Activated CD8-positive, alpha-beta memory T cell treated with anti-CD3 and anti-CD28 coated beads, Interleukin-2, amount 10 ng/mL, durations not matched to agents 7 days and 5 days (primary cell): ENCODE measurements at regions not wholly inside any gene's neighbourhood (a gene's known extent, or its start where the extent isn't known, plus 50 kb on each side); places are given as distances from the start of the nearest gene placed in this dataset.
"Not testable (repeated sequence)": the region's sequence is repeated elsewhere in the genome, so short reads cannot be mapped to it uniquely, and the experiment has no call there.

Experiments used
- ATAC-seq: fragments of 150-1000 bp; cut with Tn5 transposase; one replicate; pipeline ENCODE4 v1.10.0; 2021; ENCODE audit warnings: moderate library complexity
- CTCF ChIA-PET: fragments of 350-600 bp; sonication (Branson Sonifier 250); formaldehyde crosslinking; loops from one replicate; lab custom pipeline; 2021; ENCODE audit warnings: antibody characterized with exemption; lab: Charles Lee
- DNase-seq: peaks from one replicate; pipeline ENCODE4 v3.0.0-alpha.2; 2020
- H3K27ac Mint-ChIP-seq: one replicate; pipeline ENCODE4 v1.8.0; 2021; ENCODE audit warnings: mild to moderate bottlenecking, mixed read lengths
- H3K27me3 Mint-ChIP-seq: one replicate; pipeline ENCODE4 v1.8.0; 2021; ENCODE audit warnings: mixed read lengths
- H3K36me3 Mint-ChIP-seq: one replicate; pipeline ENCODE4 v1.8.0; 2021; ENCODE audit warnings: mild to moderate bottlenecking, mixed read lengths
- H3K4me1 Mint-ChIP-seq: one replicate; pipeline ENCODE4 v1.8.0; 2021; ENCODE audit warnings: mixed read lengths
- H3K4me3 Mint-ChIP-seq: one replicate; pipeline ENCODE4 v1.8.0; 2021; ENCODE audit warnings: mild to moderate bottlenecking, moderate library complexity, mixed read lengths
- H3K9me3 Mint-ChIP-seq: one replicate; pipeline ENCODE4 v1.8.0; 2022; ENCODE audit warnings: low read depth, mixed read lengths

GRCh38 chr4:127309369-127310102, 323.2 kb upstream of the INTU start:
- no peak overlapping the region for H3K27ac Mint-ChIP-seq
- no peaks in the 10 kb centered on the region for H3K4me1 Mint-ChIP-seq
- H3K27me3 Mint-ChIP-seq = no peaks in the 10 kb centered on the region
- DNase-seq (no peak), ATAC-seq (no peak)
- H3K9me3 Mint-ChIP-seq = peaks cover 27% of the 10 kb centered on the region
- no peak overlapping the region for H3K4me3 Mint-ChIP-seq
- no peaks in the 10 kb centered on the region for H3K36me3 Mint-ChIP-seq
- CTCF ChIA-PET = no interaction called here

DNA sequence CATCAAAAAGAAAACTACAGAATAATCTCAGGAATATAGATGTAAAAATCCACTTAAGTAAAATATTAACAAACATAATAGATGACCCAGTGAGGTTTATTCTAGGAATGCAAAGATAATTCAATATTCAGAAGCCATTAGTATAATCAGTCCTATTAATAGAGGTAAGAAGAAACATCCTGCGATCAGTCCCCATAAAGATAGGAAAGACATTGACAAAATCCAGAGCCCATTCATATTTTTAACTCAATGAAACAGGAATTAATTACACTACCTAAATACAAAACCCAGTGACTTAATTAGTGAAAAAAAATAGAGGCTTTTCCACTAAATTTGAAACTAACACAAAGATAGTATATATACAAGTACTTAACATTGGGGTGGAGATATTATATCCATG, 321.4 kb upstream of the INTU start:
- H3K36me3 Mint-ChIP-seq = no peaks in the 10 kb centered on the region
- DNase-seq (no peak), ATAC-seq (no peak)
- CTCF ChIA-PET = no interaction called here
- H3K9me3 Mint-ChIP-seq = peaks cover 21% of the 10 kb centered on the region
- no peak overlapping the region for H3K4me3 Mint-ChIP-seq
- H3K27me3 Mint-ChIP-seq = no peaks in the 10 kb centered on the region
- no peak overlapping the region for H3K27ac Mint-ChIP-seq
- H3K4me1 Mint-ChIP-seq = no peaks in the 10 kb centered on the region

DNA sequence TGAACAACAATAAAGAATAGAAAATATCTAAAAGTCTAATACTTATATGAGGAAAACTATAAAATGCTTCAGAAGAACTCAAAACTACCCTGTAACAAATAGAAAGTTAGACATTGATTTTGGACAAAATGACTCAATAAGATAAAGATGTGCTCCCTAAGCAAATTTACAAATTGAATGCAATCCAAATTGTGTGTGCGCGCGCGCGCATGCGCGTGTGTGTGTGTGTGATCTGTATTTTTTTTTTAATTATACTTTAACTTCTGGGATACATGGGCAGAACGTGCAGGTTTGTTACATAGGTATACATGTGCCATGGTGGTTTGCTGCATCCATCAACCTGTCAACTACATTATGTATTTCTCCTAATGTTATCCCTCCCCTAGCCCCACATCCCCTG, 320.8 kb upstream of the INTU start:
- Mint-ChIP-seq H3K36me3 (no peaks in the 10 kb centered on the region), H3K27me3 (no peaks in the 10 kb centered on the region), H3K4me3 (no peak overlapping the region), H3K27ac (no peak overlapping the region), H3K9me3 (peaks cover 21% of the 10 kb centered on the region), H3K4me1 (no peaks in the 10 kb centered on the region)
- DNase-seq (no peak), ATAC-seq (no peak)
- CTCF ChIA-PET = no interaction called here

GRCh38 chr4:127313767-127314166, 319.0 kb upstream of the INTU start:
- DNase-seq (no peak), ATAC-seq (no peak)
- H3K27me3 Mint-ChIP-seq = no peaks in the 10 kb centered on the region
- no peaks in the 10 kb centered on the region for H3K4me1 Mint-ChIP-seq
- no peak overlapping the region for H3K4me3 Mint-ChIP-seq
- H3K36me3 Mint-ChIP-seq = no peaks in the 10 kb centered on the region
- no peak overlapping the region for H3K27ac Mint-ChIP-seq
- peaks cover 21% of the 10 kb centered on the region for H3K9me3 Mint-ChIP-seq
- CTCF ChIA-PET = no interaction called here

DNA sequence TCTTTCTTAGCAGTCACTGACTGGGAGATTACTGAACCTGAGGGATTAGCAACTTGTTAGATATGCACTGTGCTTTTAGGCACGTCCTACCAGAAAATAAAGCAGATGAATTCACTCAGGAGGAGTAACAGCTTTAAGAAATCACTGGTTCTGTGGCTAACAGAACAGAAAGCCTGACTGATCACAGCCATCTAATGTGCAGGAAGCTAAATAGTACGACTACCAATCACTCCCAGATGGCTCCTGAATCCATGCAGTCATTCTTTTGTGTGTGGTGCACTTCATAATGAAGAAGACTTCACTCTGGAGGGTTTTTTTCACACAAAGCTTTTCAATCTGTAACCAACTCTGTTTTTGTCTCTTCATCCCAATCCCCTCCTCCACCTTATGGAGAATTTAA, 305.3 kb upstream of the INTU start:
- no peak for DNase-seq
- H3K27me3 Mint-ChIP-seq = no peaks in the 10 kb centered on the region
- no peaks in the 10 kb centered on the region for H3K4me1 Mint-ChIP-seq
- peaks cover 4% of the 10 kb centered on the region for H3K9me3 Mint-ChIP-seq
- H3K4me3 Mint-ChIP-seq = no peak overlapping the region
- H3K27ac Mint-ChIP-seq = no peak overlapping the region
- no peak for ATAC-seq
- no peaks in the 10 kb centered on the region for H3K36me3 Mint-ChIP-seq
- CTCF ChIA-PET = no interaction called here

- CTCF ChIA-PET = no interaction called here
- no peaks in the 10 kb centered on the region for H3K9me3 Mint-ChIP-seq
- ATAC-seq = no peak
- no peaks in the 10 kb centered on the region for H3K27me3 Mint-ChIP-seq
- H3K4me1 Mint-ChIP-seq = no peaks in the 10 kb centered on the region
- DNase-seq = no peak
- no peaks in the 10 kb centered on the region for H3K36me3 Mint-ChIP-seq
- no peak overlapping the region for H3K4me3 Mint-ChIP-seq
- H3K27ac Mint-ChIP-seq = no peak overlapping the region
Measured at GRCh38 chr4:127335073-127335620, 297.6 kb upstream of the INTU start.

DNA sequence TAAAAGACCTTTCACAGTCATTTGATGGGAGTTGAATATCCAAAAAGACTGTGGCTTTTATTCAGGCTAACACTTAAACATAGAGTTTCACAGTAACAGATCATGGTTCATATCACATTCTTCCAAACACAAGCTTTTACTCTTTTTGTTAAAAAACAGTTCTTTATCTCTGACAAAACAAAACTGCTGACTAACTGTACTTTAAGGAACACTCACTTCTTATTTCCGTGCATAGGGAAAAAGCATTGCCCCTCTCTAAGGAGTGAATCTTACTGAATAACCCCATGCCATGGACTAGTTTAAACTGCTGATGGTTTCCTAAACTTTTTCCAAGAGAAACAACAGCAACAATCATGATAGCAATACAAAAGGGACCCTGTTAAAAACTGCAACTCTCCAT, 297.0 kb upstream of the INTU start:
- Mint-ChIP-seq H3K4me1 (no peaks in the 10 kb centered on the region), H3K9me3 (no peaks in the 10 kb centered on the region), H3K4me3 (no peak overlapping the region), H3K27me3 (no peaks in the 10 kb centered on the region), H3K36me3 (no peaks in the 10 kb centered on the region), H3K27ac (no peak overlapping the region)
- no peak for ATAC-seq
- CTCF ChIA-PET = no interaction called here
- DNase-seq = no peak

DNA sequence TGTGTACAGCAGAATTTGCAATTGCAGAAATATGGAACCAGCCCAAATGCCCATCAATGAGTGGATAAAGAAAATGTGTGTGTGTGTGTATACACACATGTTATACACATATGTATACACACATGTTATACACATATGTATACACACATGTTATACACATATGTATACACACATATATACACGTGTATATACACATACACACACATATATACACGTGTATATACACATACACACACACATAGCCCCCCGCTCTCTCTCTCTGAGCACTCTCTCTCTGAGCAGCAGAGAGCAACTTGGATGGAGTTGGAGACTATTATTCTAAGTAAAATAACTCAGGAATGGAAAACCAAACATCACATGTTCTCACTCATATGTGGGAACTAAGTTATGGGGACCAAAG, 289.6 kb upstream of the INTU start:
- H3K4me3 Mint-ChIP-seq, H3K9me3 Mint-ChIP-seq, DNase-seq, CTCF ChIA-PET, ATAC-seq, H3K4me1 Mint-ChIP-seq, H3K36me3 Mint-ChIP-seq, H3K27ac Mint-ChIP-seq, H3K27me3 Mint-ChIP-seq: not testable (repeated sequence)

DNA sequence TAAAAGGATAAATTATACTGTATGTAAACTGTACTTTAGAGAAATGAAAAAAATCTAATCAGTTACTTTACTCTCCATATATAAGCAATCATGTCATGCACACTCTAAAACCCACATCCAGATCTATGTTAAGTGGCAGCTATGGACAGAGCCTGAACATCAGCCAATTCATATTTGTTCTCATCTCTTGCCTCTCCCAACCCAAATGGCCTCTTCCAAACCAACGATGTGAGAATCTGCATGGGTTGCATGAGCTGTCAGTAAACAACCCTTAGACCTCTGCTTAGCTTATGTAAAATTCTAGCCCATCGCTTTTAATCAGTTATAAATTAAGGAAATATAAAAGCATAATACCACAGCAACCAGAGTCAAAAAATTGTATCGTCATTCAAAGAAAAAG, 288.7 kb upstream of the INTU start:
- ATAC-seq (no peak), DNase-seq (no peak)
- Mint-ChIP-seq H3K4me3 (no peak overlapping the region), H3K9me3 (peaks cover 3% of the 10 kb centered on the region), H3K27me3 (no peaks in the 10 kb centered on the region), H3K27ac (no peak overlapping the region), H3K4me1 (no peaks in the 10 kb centered on the region), H3K36me3 (no peaks in the 10 kb centered on the region)
- CTCF ChIA-PET = no interaction called here

DNA sequence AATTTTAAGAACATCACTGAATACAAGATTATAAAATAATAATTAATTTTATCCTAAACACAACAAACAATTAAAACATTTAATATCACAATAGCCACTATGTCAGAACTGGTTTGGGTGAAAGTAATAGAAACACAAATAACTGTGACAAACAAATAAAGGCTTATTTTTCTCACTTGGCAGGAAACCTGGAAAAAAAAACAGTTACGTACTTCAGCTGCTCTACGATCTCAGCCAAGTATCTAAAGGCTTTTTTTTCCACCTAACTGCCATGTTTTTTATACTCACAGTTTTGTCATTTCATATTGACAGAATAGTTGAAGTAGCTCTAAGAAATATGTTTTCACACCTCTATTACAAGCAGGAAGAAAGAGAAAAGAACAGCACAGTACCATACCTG, 284.8 kb upstream of the INTU start:
- Mint-ChIP-seq H3K27ac (no peak overlapping the region), H3K4me1 (no peaks in the 10 kb centered on the region), H3K4me3 (no peak overlapping the region), H3K36me3 (no peaks in the 10 kb centered on the region), H3K27me3 (no peaks in the 10 kb centered on the region), H3K9me3 (peaks cover 3% of the 10 kb centered on the region)
- no peak for DNase-seq
- no peak for ATAC-seq
- CTCF ChIA-PET = no interaction called here

GRCh38 chr4:127352220-127353113, 280.3 kb upstream of the INTU start:
- no peak for DNase-seq
- CTCF ChIA-PET = no interaction called here
- Mint-ChIP-seq H3K27ac (no peak overlapping the region), H3K9me3 (peaks cover 2% of the 10 kb centered on the region), H3K36me3 (no peaks in the 10 kb centered on the region), H3K27me3 (no peaks in the 10 kb centered on the region), H3K4me3 (no peak overlapping the region), H3K4me1 (no peaks in the 10 kb centered on the region)
- no peak for ATAC-seq

- DNase-seq (no peak), ATAC-seq (no peak)
- H3K27ac Mint-ChIP-seq = no peak overlapping the region
- no peak overlapping the region for H3K4me3 Mint-ChIP-seq
- H3K36me3 Mint-ChIP-seq = no peaks in the 10 kb centered on the region
- no peaks in the 10 kb centered on the region for H3K27me3 Mint-ChIP-seq
- CTCF ChIA-PET = no interaction called here
- H3K4me1 Mint-ChIP-seq = no peaks in the 10 kb centered on the region
- no peaks in the 10 kb centered on the region for H3K9me3 Mint-ChIP-seq
Measured at GRCh38 chr4:127355743-127356142, 277.0 kb upstream of the INTU start.

GRCh38 chr4:127357765-127358164, 275.0 kb upstream of the INTU start:
- H3K27ac Mint-ChIP-seq = no peak overlapping the region
- DNase-seq (no peak), ATAC-seq (no peak)
- H3K4me1 Mint-ChIP-seq = no peaks in the 10 kb centered on the region
- no peaks in the 10 kb centered on the region for H3K36me3 Mint-ChIP-seq
- H3K4me3 Mint-ChIP-seq = no peak overlapping the region
- no peaks in the 10 kb centered on the region for H3K9me3 Mint-ChIP-seq
- H3K27me3 Mint-ChIP-seq = no peaks in the 10 kb centered on the region
- CTCF ChIA-PET = no interaction called here

DNA sequence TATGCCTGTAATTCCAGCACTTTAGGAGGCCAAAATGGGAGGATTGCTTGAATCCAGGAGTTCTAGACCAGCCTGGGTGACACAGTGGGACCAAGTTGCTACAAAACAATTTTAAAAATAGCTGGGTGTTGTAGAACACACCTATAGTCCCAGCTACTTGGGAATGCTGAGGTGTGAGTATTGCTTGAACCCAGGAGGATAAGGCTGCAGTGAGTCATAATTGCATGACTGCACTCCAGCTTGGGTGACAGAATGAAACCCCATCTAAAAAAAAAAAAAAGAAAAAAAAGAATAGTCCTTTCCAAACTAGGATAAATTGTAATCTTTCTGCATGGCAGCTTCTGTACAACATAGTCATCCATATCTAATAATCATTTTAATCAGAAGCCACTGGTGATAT, 270.1 kb upstream of the INTU start:
- no peaks in the 10 kb centered on the region for H3K4me1 Mint-ChIP-seq
- no peaks in the 10 kb centered on the region for H3K9me3 Mint-ChIP-seq
- DNase-seq (no peak), ATAC-seq (no peak)
- H3K4me3 Mint-ChIP-seq = no peak overlapping the region
- CTCF ChIA-PET = no interaction called here
- no peaks in the 10 kb centered on the region for H3K27me3 Mint-ChIP-seq
- no peak overlapping the region for H3K27ac Mint-ChIP-seq
- H3K36me3 Mint-ChIP-seq = no peaks in the 10 kb centered on the region
